CD14-positive monocyte (primary cell): ENCODE measurements at regions not wholly inside any gene's neighbourhood (a gene's known extent, or its start where the extent isn't known, plus 50 kb on each side); places are given as distances from the start of the nearest gene placed in this dataset.

ENCODE experiments used
- DNase-seq, 3 donors: peaks; one replicate each; pipeline ENCODE4 v3.0.0-alpha.2; 2011 to 2022
- H2AFZ ChIP-seq: 2 replicates; pipeline ENCODE4 v1.6.0; 2012; ENCODE audit warnings: mild to moderate bottlenecking, low read depth, low read length, inconsistent platforms; ENCODE audit not compliant: insufficient read depth, poor library complexity, severe bottlenecking
- H3K27ac ChIP-seq, 2 donors: 1 replicate in 1 of 2; 2 replicates in 1 of 2; pipeline ENCODE4 v1.5.1; 2012 to 2013; ENCODE audit warnings: low read length in 2 of 2, control low read depth in 1 of 2, inconsistent platforms in 1 of 2, low read depth in 1 of 2, mild to moderate bottlenecking in 1 of 2
- H3K27me3 ChIP-seq, 2 donors: one replicate each; pipeline versions ENCODE4 v1.6.0 to v1.6.1; 2011 to 2013; ENCODE audit warnings: low read length in 2 of 2; ENCODE audit not compliant: control insufficient read depth in 2 of 2, insufficient read depth in 2 of 2
- H3K36me3 ChIP-seq, 2 donors: replicated peaks in 1 of 2; 1 replicate in 1 of 2; 2 replicates in 1 of 2; pipeline versions ENCODE4 v1.5.1 to v1.6.1; 2012 to 2013; ENCODE audit warnings: low read length in 2 of 2, control low read depth in 1 of 2, inconsistent platforms in 1 of 2, mild to moderate bottlenecking in 1 of 2; ENCODE audit not compliant: insufficient read depth in 2 of 2, control insufficient read depth in 1 of 2
- H3K4me1 ChIP-seq, 2 donors: 1 replicate in 1 of 2; 2 replicates in 1 of 2; pipeline versions ENCODE4 v1.5.1 to v1.6.1; 2012 to 2013; ENCODE audit warnings: low read length in 2 of 2, control low read depth in 1 of 2, inconsistent platforms in 1 of 2, mild to moderate bottlenecking in 1 of 2, moderate library complexity in 1 of 2; ENCODE audit not compliant: insufficient read depth in 2 of 2, control insufficient read depth in 1 of 2
- H3K4me2 ChIP-seq: replicated peaks from 2 replicates; pipeline ENCODE3; 2012; ENCODE audit warnings: low read length, moderate library complexity, mild to moderate bottlenecking; ENCODE audit not compliant: poor library complexity, severe bottlenecking; ENCODE audit errors: extremely low read depth
- H3K4me3 ChIP-seq, 3 experiments: fragments of 200-600 bp in 1 of 3; sonication (generic) in 1 of 3; replicated peaks in 1 of 3; 1 replicate in 2 of 3; 2 replicates in 1 of 3; pipeline ENCODE4 v1.5.1; 2011 to 2013; ENCODE audit warnings: low read length in 3 of 3, mild to moderate bottlenecking in 3 of 3, control low read depth in 2 of 3, low read depth in 2 of 3, inconsistent platforms in 1 of 3, moderate library complexity in 1 of 3
- H3K79me2 ChIP-seq: 2 replicates; pipeline ENCODE4 v1.6.0; 2012; ENCODE audit warnings: mild to moderate bottlenecking, control low read depth, inconsistent platforms, low read length, moderate library complexity; ENCODE audit not compliant: insufficient read depth
- H3K9ac ChIP-seq: 2 replicates; pipeline ENCODE4 v1.6.0; 2017; ENCODE audit warnings: low read length, mild to moderate bottlenecking; ENCODE audit not compliant: insufficient read depth, poor library complexity, severe bottlenecking
- H3K9me3 ChIP-seq, 2 donors: replicated peaks in 1 of 2; 1 replicate in 1 of 2; 2 replicates in 1 of 2; pipeline versions ENCODE4 v1.5.1 to v1.6.1; 2012 to 2013; ENCODE audit warnings: low read length in 2 of 2, control low read depth in 1 of 2; ENCODE audit not compliant: control insufficient read depth in 1 of 2, insufficient read depth in 1 of 2
- H4K20me1 ChIP-seq: 2 replicates; pipeline ENCODE4 v1.6.0; 2012; ENCODE audit warnings: mild to moderate bottlenecking, low read length, control low read depth, moderate library complexity; ENCODE audit not compliant: insufficient read depth
- H3K27ac Mint-ChIP-seq, 7 donors: one replicate each; pipeline ENCODE4 v1.8.0; 2020; ENCODE audit warnings: mild to moderate bottlenecking in 7 of 7, mixed read lengths in 7 of 7, moderate library complexity in 6 of 7, inconsistent platforms in 2 of 7
- H3K27me3 Mint-ChIP-seq, 3 donors: one replicate each; pipeline ENCODE4 v1.8.0; 2021 to 2022; ENCODE audit warnings: low read depth in 3 of 3, mild to moderate bottlenecking in 3 of 3, mixed read lengths in 3 of 3, moderate library complexity in 3 of 3, inconsistent platforms in 1 of 3
- H3K36me3 Mint-ChIP-seq, 2 donors: one replicate each; pipeline ENCODE4 v1.8.0; 2020; ENCODE audit warnings: mixed read lengths in 2 of 2, inconsistent platforms in 1 of 2, mild to moderate bottlenecking in 1 of 2
- H3K4me1 Mint-ChIP-seq: one replicate; pipeline ENCODE4 v1.8.0; 2020; ENCODE audit warnings: mild to moderate bottlenecking, mixed read lengths
- H3K4me3 Mint-ChIP-seq, 2 donors: one replicate each; pipeline ENCODE4 v1.8.0; 2020; ENCODE audit warnings: mild to moderate bottlenecking in 2 of 2, mixed read lengths in 2 of 2, moderate library complexity in 1 of 2
- H3K9me3 Mint-ChIP-seq, 7 donors: one replicate each; pipeline ENCODE4 v1.8.0; 2020 to 2022; ENCODE audit warnings: mixed read lengths in 7 of 7, mild to moderate bottlenecking in 6 of 7, moderate library complexity in 6 of 7, inconsistent platforms in 2 of 7
- CTCF ChIP-seq: fragments of 200-600 bp; IDR thresholded peaks from one replicate; pipeline ENCODE4 v1.8.0; 2022; ENCODE audit warnings: antibody characterized with exemption, mild to moderate bottlenecking
- WGBS: methylation state at CpG from one replicate; pipeline ENCODE4 v1.1.5; 2013; ENCODE audit warnings: missing lambda C conversion rate; ENCODE audit not compliant: insufficient coverage; 5-methylcytosine and 5-hydroxymethylcytosine counted together
- intact Hi-C, 2 donors: fragments of 100-400 bp; cut with micrococcal nuclease; formaldehyde crosslinking; loops; one replicate each; pipeline versions ENCODE4 v1.15.0 to v1.15.1; 2023

GRCh38 chr18:76709659-76710645 is 112.4 kb upstream of the ZNF236 start:
- no peak overlapping the region for H2AFZ ChIP-seq
- peaks cover 1 to 2% (median 2%) of the 10 kb centered on the region in 3 donors for H3K27me3 Mint-ChIP-seq
- intact Hi-C loops = loop anchor here (2.0 kb wide), 1 partner anchor 311 kb away; no protein-coding TSS in a partner anchor
- H3K4me1 ChIP-seq = peaks cover 3 to 4% of the 10 kb centered on the region in 2 donors
- no peak overlapping the region for H3K27ac ChIP-seq
- WGBS = 44% methylated on average over 15 of the region's 29 CpGs
- H3K79me2 ChIP-seq = no peaks in the 10 kb centered on the region
- no peak overlapping the region for H3K4me3 ChIP-seq
- H3K36me3 ChIP-seq = no peaks in the 10 kb centered on the region
- no peak overlapping the region for H3K9ac ChIP-seq
- H3K4me3 Mint-ChIP-seq = peak overlapping the region in 1 of 2 donors; percentile 63
- H3K27ac Mint-ChIP-seq = no peak overlapping the region
- no peaks in the 10 kb centered on the region for H3K36me3 Mint-ChIP-seq
- no peaks in the 10 kb centered on the region for H3K27me3 ChIP-seq
- H3K4me1 Mint-ChIP-seq = peaks cover 7% of the 10 kb centered on the region
- peak overlapping the region; percentile 43 for H3K4me2 ChIP-seq
- no peaks in the 10 kb centered on the region for H3K9me3 Mint-ChIP-seq
- H3K9me3 ChIP-seq = peaks cover 0 to 3% of the 10 kb centered on the region in 2 donors
- no peaks in the 10 kb centered on the region for H4K20me1 ChIP-seq
- DNase-seq = peak; percentile 63 to 70 (median 69)
- TF ChIP-seq CTCF = peak; percentile 91

GRCh38 chr18:76708722-76709353 is 113.5 kb upstream of the ZNF236 start:
- 94% methylated on average over 23 of the region's 25 CpGs for WGBS
- Histone ChIP-seq H3K4me2 (no peak overlapping the region), H3K27ac (no peak overlapping the region), H3K9me3 (peaks cover 0 to 3% of the 10 kb centered on the region in 2 donors), H3K4me3 (no peak overlapping the region), H4K20me1 (no peaks in the 10 kb centered on the region), H2AFZ (no peak overlapping the region), H3K9ac (no peak overlapping the region), H3K36me3 (no peaks in the 10 kb centered on the region), H3K27me3 (no peaks in the 10 kb centered on the region), H3K79me2 (no peaks in the 10 kb centered on the region), H3K4me1 (peaks cover 3 to 4% of the 10 kb centered on the region in 2 donors)
- peaks cover 1 to 2% (median 2%) of the 10 kb centered on the region in 3 donors for H3K27me3 Mint-ChIP-seq
- no peak for TF ChIP-seq CTCF
- H3K36me3 Mint-ChIP-seq = no peaks in the 10 kb centered on the region
- no peak for DNase-seq
- intact Hi-C loops = loop anchor here (2.0 kb wide), 1 partner anchor 310 kb away; no protein-coding TSS in a partner anchor
- H3K4me1 Mint-ChIP-seq = peaks cover 7% of the 10 kb centered on the region
- H3K4me3 Mint-ChIP-seq = no peak overlapping the region
- H3K9me3 Mint-ChIP-seq = peaks cover 0 to 2% (median 0%) of the 10 kb centered on the region in 7 donors
- no peak overlapping the region for H3K27ac Mint-ChIP-seq
